Chondrocyte (in vitro differentiated cells): ENCODE measurements at regions not wholly inside any gene's neighbourhood (a gene's known extent, or its start where the extent isn't known, plus 50 kb on each side); places are given as distances from the start of the nearest gene placed in this dataset.

Experiments used
- DNase-seq: peaks from one replicate; pipeline ENCODE4 v3.0.0; 2021; ENCODE audit warnings: mixed read lengths, low spot score
- H3K27ac Mint-ChIP-seq: one replicate; pipeline ENCODE4 v1.8.0; 2021; ENCODE audit warnings: mild to moderate bottlenecking, moderate library complexity, mixed read lengths; ENCODE audit not compliant: unreplicated experiment
- H3K27me3 Mint-ChIP-seq: 2 replicates; pipeline ENCODE4 v1.8.0; 2021; ENCODE audit warnings: low read depth, mixed read lengths
- H3K36me3 Mint-ChIP-seq: 2 replicates; pipeline ENCODE4 v1.8.0; 2021; ENCODE audit warnings: low read depth, mixed read lengths
- H3K4me1 Mint-ChIP-seq: 2 replicates; pipeline ENCODE4 v1.8.0; 2021; ENCODE audit warnings: low read depth, mild to moderate bottlenecking, mixed read lengths
- H3K4me3 Mint-ChIP-seq: one replicate; pipeline ENCODE4 v1.8.0; 2021; ENCODE audit warnings: mild to moderate bottlenecking, moderate library complexity, mixed read lengths; ENCODE audit not compliant: unreplicated experiment
- H3K9me3 Mint-ChIP-seq: 2 replicates; pipeline ENCODE4 v1.8.0; 2021; ENCODE audit warnings: low read depth, mixed read lengths
- CTCF ChIP-seq: fragments of 200-600 bp; sonication (generic); IDR thresholded peaks from 2 replicates; pipeline ENCODE4 v1.5.0; 2021; ENCODE audit warnings: antibody characterized with exemption, mild to moderate bottlenecking, moderate library complexity

- no peaks in the 10 kb centered on the region for H3K4me1 Mint-ChIP-seq
- no peak for TF ChIP-seq CTCF
- H3K36me3 Mint-ChIP-seq = no peaks in the 10 kb centered on the region
- no peak overlapping the region for H3K27ac Mint-ChIP-seq
- no peak for DNase-seq
- H3K4me3 Mint-ChIP-seq = no peak overlapping the region
- H3K9me3 Mint-ChIP-seq = peaks cover 10% of the 10 kb centered on the region
- no peaks in the 10 kb centered on the region for H3K27me3 Mint-ChIP-seq
Measured at GRCh38 chr1:4027008-4027407, 126.9 kb upstream of the C1orf174 start.

DNA sequence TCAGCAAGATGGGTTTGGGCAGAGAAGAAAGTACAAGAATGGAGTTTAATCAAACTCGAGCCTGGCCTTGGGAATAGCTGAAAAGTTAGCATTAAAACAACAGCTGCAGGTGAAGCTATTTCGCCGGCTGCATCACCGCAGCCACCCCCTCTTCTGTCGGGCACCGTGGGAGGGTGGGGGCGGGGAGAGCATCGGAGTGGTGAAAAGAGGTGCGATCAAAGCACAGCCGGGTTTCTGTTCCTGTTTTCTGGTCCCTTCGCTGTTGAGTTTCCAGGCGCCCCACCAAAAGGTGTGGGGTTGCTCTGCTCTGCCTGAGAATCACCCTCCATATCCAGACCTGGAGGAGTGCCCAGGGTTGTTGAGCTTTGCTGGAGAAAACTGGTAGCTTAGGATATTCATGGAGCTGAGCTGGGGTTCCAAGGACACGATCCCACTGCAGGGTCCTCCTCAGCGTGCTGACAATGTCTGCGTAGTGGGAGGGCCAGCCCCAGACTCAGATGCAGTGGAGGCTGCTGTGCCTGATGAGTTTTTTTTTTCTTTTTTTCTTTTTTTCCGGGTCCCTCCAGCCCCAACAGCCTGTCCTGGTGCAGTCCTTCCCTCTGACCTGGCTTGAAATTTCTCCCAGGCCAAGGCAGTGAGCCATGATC lies 127.5 kb upstream of the C1orf174 start:
- Mint-ChIP-seq H3K4me3 (no peak overlapping the region), H3K4me1 (no peaks in the 10 kb centered on the region), H3K27me3 (no peaks in the 10 kb centered on the region), H3K27ac (no peak overlapping the region), H3K9me3 (peaks cover 10% of the 10 kb centered on the region), H3K36me3 (no peaks in the 10 kb centered on the region)
- no peak for DNase-seq
- TF ChIP-seq CTCF = no peak

DNA sequence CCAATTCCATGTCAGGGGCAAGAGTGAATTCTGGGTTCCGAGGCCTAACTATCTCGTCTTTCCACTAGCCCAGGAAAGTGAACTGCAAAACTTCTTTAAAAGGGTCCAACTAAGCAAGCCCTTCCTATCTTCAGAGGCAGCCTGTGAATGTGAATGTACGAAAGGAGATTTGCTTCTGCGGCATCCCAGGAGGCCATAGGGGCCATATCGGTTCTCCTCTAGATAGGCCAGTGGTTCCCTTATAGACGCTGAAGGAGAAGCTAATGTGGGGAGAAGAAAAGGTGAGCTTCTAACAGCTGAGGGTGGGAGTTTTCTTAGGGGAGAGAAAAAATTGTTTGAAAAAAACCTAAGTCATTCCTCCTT lies 128.0 kb upstream of the C1orf174 start:
- no peak overlapping the region for H3K4me3 Mint-ChIP-seq
- peaks cover 14% of the 10 kb centered on the region for H3K9me3 Mint-ChIP-seq

DNA sequence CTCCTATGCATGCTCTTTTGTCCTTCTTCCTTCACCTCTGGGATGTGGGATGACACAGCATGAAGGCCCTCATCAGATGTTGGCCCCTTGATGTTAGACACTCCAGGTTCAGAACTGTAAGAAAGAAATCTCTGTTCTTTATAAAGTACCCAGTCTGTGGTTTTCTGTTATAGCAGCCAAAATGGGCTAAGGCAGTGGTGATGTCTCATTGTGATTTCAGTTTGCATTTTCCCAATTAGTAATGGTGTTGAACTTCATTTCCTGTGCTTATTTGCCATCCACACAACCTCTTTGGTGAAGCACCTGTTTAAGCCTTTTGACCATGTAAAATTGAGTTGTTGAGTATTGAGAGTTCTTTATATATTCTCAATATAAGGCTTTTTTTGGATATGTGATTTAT lies 129.3 kb upstream of the C1orf174 start:
- Mint-ChIP-seq H3K27ac (no peak overlapping the region), H3K27me3 (peaks cover 2% of the 10 kb centered on the region), H3K4me3 (no peak overlapping the region), H3K36me3 (no peaks in the 10 kb centered on the region), H3K4me1 (no peaks in the 10 kb centered on the region), H3K9me3 (peaks cover 14% of the 10 kb centered on the region)
- no peak for TF ChIP-seq CTCF
- no peak for DNase-seq

More for the DNA sequence above, 128.0 kb upstream of the C1orf174 start:
- Mint-ChIP-seq H3K27me3 (no peaks in the 10 kb centered on the region), H3K4me1 (no peaks in the 10 kb centered on the region), H3K27ac (no peak overlapping the region), H3K36me3 (no peaks in the 10 kb centered on the region)
- TF ChIP-seq CTCF = no peak
- no peak for DNase-seq

GRCh38 chr1:4032571-4032970 lies 132.5 kb upstream of the C1orf174 start:
- TF ChIP-seq CTCF = no peak
- Mint-ChIP-seq H3K4me3 (no peak overlapping the region), H3K36me3 (no peaks in the 10 kb centered on the region), H3K27me3 (peaks cover 2% of the 10 kb centered on the region), H3K9me3 (peaks cover 14% of the 10 kb centered on the region), H3K4me1 (no peaks in the 10 kb centered on the region), H3K27ac (no peak overlapping the region)
- DNase-seq = no peak
